Vagina (tissue), 2 donors: ENCODE measurements at regions not wholly inside any gene's neighbourhood (a gene's known extent, or its start where the extent isn't known, plus 50 kb on each side); places are given as distances from the start of the nearest gene placed in this dataset.

ENCODE experiments used
- CTCF ChIP-seq, 3 experiments: fragments of 450-650 bp in 2 of 3; fragments of 200-600 bp in 1 of 3; sonication (generic) in 1 of 3; IDR thresholded peaks; one replicate each; pipeline ENCODE4 v1.5.1; 2017 to 2019; ENCODE audit warnings: antibody characterized with exemption in 3 of 3, mild to moderate bottlenecking in 2 of 3, moderate library complexity in 2 of 3
- POLR2A ChIP-seq, 2 donors: fragments of 450-650 bp; IDR thresholded peaks; one replicate each; pipeline ENCODE4 v1.6.1; 2017; ENCODE audit warnings: antibody characterized with exemption in 2 of 2, mild to moderate bottlenecking in 2 of 2, moderate library complexity in 2 of 2
- POLR2AphosphoS5 ChIP-seq, 2 donors: sonication (generic); formaldehyde crosslinking; IDR thresholded peaks; one replicate each; pipeline ENCODE4 v1.9.0; 2017; ENCODE audit warnings: antibody characterized with exemption in 2 of 2, mild to moderate bottlenecking in 2 of 2, low read depth in 1 of 2; ENCODE audit not compliant: insufficient read depth in 1 of 2

GRCh38 chr2:57044931-57045635, 861.3 kb downstream of the CCDC85A start:
- TF ChIP-seq CTCF (IDR thresholded peaks at IDR 0.05) (no peak), POLR2A (IDR thresholded peaks at IDR 0.05) (no peak), POLR2AphosphoS5 (IDR thresholded peaks at IDR 0.05; ENCODE audit: insufficient read depth in 1 of 2, low read depth in 1 of 2) (no peak)
